Common myeloid progenitor, CD34-positive (primary cell): ENCODE measurements at regions not wholly inside any gene's neighbourhood (a gene's known extent, or its start where the extent isn't known, plus 50 kb on each side); places are given as distances from the start of the nearest gene placed in this dataset.

Experiments
- CTCF ChIA-PET: fragments of 350-600 bp; sonication (Branson Sonifier 250); formaldehyde crosslinking; loops from one replicate; lab custom pipeline; 2021; ENCODE audit warnings: antibody characterized with exemption; lab: Charles Lee
- POLR2A ChIA-PET: fragments of 350-600 bp; sonication (Branson Sonifier 250); formaldehyde crosslinking; loops from one replicate; lab custom pipeline; 2021; ENCODE audit warnings: antibody characterized with exemption; lab: Charles Lee
- DNase-seq, 3 donors: peaks; one replicate each; pipeline versions ENCODE4 v3.0.0 to v3.0.0-alpha.2; 2013
- H3K27ac ChIP-seq, 2 experiments: 1 replicate in 1 of 2; 2 replicates in 1 of 2; pipeline ENCODE4 v1.7.0; 2013; ENCODE audit warnings: inconsistent platforms in 2 of 2, low read length in 2 of 2, mild to moderate bottlenecking in 2 of 2, low read depth in 1 of 2, moderate library complexity in 1 of 2; ENCODE audit not compliant: severe bottlenecking in 2 of 2, insufficient read depth in 1 of 2, poor library complexity in 1 of 2
- H3K27me3 ChIP-seq, 5 experiments: replicated peaks in 2 of 5; 1 replicate in 3 of 5; 2 replicates in 2 of 5; pipeline versions ENCODE4 v1.6.1 to v1.7.0; 2013; ENCODE audit warnings: low read length in 4 of 5, mild to moderate bottlenecking in 2 of 5, moderate library complexity in 2 of 5, inconsistent platforms in 1 of 5; ENCODE audit not compliant: insufficient read depth in 5 of 5, control insufficient read depth in 4 of 5
- H3K36me3 ChIP-seq, 4 experiments: 1 replicate in 2 of 4; 2 replicates in 2 of 4; pipeline versions ENCODE4 v1.6.1 to v1.7.0; 2013; ENCODE audit warnings: low read length in 3 of 4, control low read depth in 1 of 4, mild to moderate bottlenecking in 1 of 4; ENCODE audit not compliant: control insufficient read depth in 4 of 4, insufficient read depth in 4 of 4
- H3K4me1 ChIP-seq, 4 experiments: 1 replicate in 3 of 4; 2 replicates in 1 of 4; pipeline versions ENCODE4 v1.6.1 to v1.7.1; 2013; ENCODE audit warnings: low read length in 3 of 4, mild to moderate bottlenecking in 3 of 4, control low read depth in 1 of 4, inconsistent platforms in 1 of 4, moderate library complexity in 1 of 4; ENCODE audit not compliant: control insufficient read depth in 4 of 4, insufficient read depth in 4 of 4; ENCODE audit errors: control extremely low read depth in 1 of 4
- H3K4me3 ChIP-seq, 7 experiments: 1 replicate in 4 of 7; 2 replicates in 3 of 7; pipeline versions ENCODE4 v1.5.1 to v1.7.0; 2013; ENCODE audit warnings: mild to moderate bottlenecking in 7 of 7, low read length in 6 of 7, moderate library complexity in 6 of 7, inconsistent platforms in 2 of 7, low read depth in 2 of 7, control low read depth in 1 of 7; ENCODE audit not compliant: insufficient read depth in 4 of 7, control insufficient read depth in 1 of 7; ENCODE audit errors: extremely low read depth in 1 of 7
- H3K9me3 ChIP-seq, 5 experiments: 1 replicate in 4 of 5; 2 replicates in 1 of 5; pipeline versions ENCODE4 v1.6.1 to v1.7.1; 2013; ENCODE audit warnings: low read length in 4 of 5, mild to moderate bottlenecking in 2 of 5, inconsistent platforms in 1 of 5, low read depth in 1 of 5, moderate library complexity in 1 of 5; ENCODE audit not compliant: control insufficient read depth in 4 of 5, insufficient read depth in 2 of 5; ENCODE audit errors: control extremely low read depth in 1 of 5
- WGBS: methylation state at CpG from one replicate; pipeline ENCODE4 v1.1.5; 2013; ENCODE audit not compliant: insufficient coverage; 5-methylcytosine and 5-hydroxymethylcytosine counted together

DNA sequence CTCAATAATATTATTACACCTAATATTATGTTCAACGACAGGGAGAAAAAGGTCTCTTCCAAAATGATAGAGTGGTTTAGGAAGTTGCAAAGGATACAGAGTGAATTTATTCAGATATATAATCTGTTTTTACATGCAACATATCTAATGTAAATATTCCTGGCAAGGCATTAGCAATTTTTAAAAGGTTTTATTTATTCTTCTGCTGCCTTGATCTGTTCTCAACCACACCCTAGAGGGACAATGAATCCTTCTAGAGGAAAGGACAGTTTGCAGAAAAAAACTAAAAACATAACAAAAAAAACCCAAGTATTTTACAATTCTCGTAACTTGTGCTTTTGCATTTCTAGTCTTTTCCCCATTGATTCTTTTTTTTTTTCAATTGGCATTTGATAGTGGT is 459.6 kb downstream of the KLF12 start:
- Histone ChIP-seq H3K27ac (no peak overlapping the region), H3K4me1 (no peaks in the 10 kb centered on the region), H3K36me3 (no peaks in the 10 kb centered on the region), H3K9me3 (no peaks in the 10 kb centered on the region), H3K4me3 (no peak overlapping the region), H3K27me3 (no peaks in the 10 kb centered on the region)
- no CpG with 5 or more reads among the region's 2 CpGs for WGBS
- no peak for DNase-seq
- ChIA-PET POLR2A (no interaction called here), CTCF (no interaction called here)

DNA sequence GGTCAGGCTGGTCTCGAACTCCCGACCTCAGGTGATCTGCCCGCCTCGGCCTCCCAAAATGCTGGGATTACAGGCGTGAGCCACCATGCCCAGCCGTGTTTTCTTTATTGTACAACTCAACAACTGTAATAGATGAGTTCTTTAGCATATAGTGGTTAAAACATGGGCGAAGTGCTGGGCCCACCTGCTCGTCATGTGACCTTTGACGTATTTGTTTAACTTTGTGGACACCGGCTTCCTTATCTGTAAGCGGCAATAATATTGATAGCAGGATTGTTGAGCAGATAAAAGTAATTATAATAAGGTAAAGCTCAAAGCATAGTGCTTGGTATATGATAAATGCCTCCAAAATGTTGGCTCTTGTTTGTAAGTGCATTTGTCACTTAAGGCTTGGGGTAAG is 460.3 kb downstream of the KLF12 start:
- no peak overlapping the region for H3K27ac ChIP-seq
- POLR2A ChIA-PET = no interaction called here
- no peaks in the 10 kb centered on the region for H3K36me3 ChIP-seq
- CTCF ChIA-PET = no interaction called here
- H3K4me1 ChIP-seq = no peaks in the 10 kb centered on the region
- no peaks in the 10 kb centered on the region for H3K9me3 ChIP-seq
- 98% methylated on average over 9 of the region's 11 CpGs for WGBS
- H3K4me3 ChIP-seq = no peak overlapping the region
- no peak for DNase-seq
- H3K27me3 ChIP-seq = no peaks in the 10 kb centered on the region

DNA sequence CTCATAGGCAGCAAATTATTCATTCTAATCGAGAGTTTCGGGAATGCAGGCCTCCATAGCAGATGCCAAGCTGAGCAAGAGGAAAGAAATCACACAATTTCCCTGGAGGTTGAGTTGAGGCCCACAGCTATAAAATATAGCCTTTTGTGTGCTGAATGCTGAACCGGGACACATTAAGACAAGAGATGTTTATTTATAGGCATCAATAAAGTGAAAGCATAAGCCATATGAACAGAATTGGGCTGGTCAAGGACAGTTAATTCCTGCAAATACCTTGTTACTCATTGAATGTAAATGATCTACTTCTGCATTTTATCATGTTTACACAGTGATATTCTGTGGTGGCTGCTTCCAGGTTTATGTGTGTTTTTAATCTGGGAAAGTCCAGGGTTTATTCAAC is 461.7 kb downstream of the KLF12 start:
- ChIA-PET CTCF (no interaction called here), POLR2A (interaction anchor here (0.5 kb wide), 1 partner anchor 800 kb away, joined by 3 read pairs; no protein-coding TSS in a partner anchor)
- H3K27me3 ChIP-seq = no peaks in the 10 kb centered on the region
- H3K9me3 ChIP-seq = no peaks in the 10 kb centered on the region
- no peak for DNase-seq
- 52% methylated on average over 3 of the region's 3 CpGs for WGBS
- no peak overlapping the region for H3K27ac ChIP-seq
- H3K36me3 ChIP-seq = no peaks in the 10 kb centered on the region
- no peaks in the 10 kb centered on the region for H3K4me1 ChIP-seq
- no peak overlapping the region for H3K4me3 ChIP-seq

DNA sequence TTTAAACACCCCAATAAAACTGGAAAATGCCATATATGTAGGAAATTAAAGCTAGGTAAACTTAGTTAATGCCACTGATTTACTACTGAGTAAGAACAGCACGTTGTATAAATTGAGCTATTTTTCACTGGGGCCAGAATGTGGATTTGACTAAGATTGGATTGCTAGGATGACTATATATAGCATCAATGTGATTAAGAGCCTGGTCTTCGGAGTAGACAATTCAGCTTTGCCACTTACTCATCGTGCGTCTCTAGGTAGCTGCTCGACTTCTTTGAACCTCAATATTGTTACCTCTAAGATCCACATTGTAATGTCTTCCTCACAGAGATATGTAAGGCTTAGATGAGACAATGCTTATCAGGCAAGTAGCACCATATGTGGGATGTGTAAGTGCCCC is 462.5 kb downstream of the KLF12 start:
- CTCF ChIA-PET = no interaction called here

DNA sequence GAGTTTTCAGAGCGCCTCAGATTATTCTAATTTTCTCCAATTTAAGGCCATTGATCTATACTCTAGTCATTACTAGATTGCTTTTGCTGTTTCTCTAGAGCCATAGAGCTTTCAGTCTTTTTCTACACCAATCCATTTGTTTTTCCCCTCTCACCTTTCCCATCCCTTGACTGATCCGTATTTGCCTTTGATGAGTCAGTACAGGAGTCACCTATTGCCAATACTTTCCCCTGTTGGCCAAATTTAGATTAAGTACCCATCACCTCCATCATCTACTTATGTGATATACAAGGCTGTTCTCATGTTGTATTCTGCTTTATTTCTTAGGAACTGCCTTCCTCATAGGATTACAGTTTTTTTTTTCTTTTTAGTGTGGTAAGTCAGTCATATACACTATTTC is 463.2 kb downstream of the KLF12 start:
- no peaks in the 10 kb centered on the region for H3K9me3 ChIP-seq
- no CpG with 5 or more reads among the region's 2 CpGs for WGBS
- no peak overlapping the region for H3K27ac ChIP-seq
- no peak overlapping the region for H3K4me3 ChIP-seq
- H3K36me3 ChIP-seq = no peaks in the 10 kb centered on the region
- H3K4me1 ChIP-seq = no peaks in the 10 kb centered on the region
- ChIA-PET CTCF (no interaction called here), POLR2A (no interaction called here)
- no peaks in the 10 kb centered on the region for H3K27me3 ChIP-seq
- DNase-seq = no peak

More for the DNA sequence above, 462.5 kb downstream of the KLF12 start:
- H3K4me1 ChIP-seq = no peaks in the 10 kb centered on the region
- H3K36me3 ChIP-seq = no peaks in the 10 kb centered on the region
- no peak for DNase-seq
- no peak overlapping the region for H3K4me3 ChIP-seq
- no peaks in the 10 kb centered on the region for H3K27me3 ChIP-seq
- no peaks in the 10 kb centered on the region for H3K9me3 ChIP-seq
- 90% methylated on average over 5 of the region's 5 CpGs for WGBS
- POLR2A ChIA-PET = no interaction called here
- H3K27ac ChIP-seq = no peak overlapping the region

DNA sequence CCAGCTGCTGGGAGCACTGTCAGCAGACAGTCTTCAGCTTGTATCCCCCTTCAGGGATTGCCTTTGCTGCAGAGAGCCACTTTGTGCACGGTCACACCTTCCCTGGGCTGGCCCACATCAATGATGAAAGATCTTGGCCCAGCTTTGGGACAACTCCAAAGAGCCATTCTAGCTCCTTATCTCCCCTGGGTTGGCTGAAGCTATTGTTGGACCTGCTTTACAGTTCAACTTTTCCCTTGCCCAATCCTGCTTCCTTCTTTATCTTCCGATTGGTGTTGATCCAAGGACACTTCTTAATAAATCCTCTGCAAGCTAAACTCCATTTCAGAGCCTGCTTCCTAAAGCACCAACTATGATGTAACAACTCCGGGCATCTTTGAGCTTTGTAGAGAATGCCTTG is 466.4 kb downstream of the KLF12 start:
- Histone ChIP-seq H3K36me3 (no peaks in the 10 kb centered on the region), H3K27ac (no peak overlapping the region), H3K27me3 (no peaks in the 10 kb centered on the region), H3K9me3 (no peaks in the 10 kb centered on the region), H3K4me1 (no peaks in the 10 kb centered on the region), H3K4me3 (no peak overlapping the region)
- CTCF ChIA-PET = no interaction called here
- DNase-seq = no peak
- POLR2A ChIA-PET = no interaction called here
- 100% methylated on average over 1 of the region's 3 CpGs for WGBS

DNA sequence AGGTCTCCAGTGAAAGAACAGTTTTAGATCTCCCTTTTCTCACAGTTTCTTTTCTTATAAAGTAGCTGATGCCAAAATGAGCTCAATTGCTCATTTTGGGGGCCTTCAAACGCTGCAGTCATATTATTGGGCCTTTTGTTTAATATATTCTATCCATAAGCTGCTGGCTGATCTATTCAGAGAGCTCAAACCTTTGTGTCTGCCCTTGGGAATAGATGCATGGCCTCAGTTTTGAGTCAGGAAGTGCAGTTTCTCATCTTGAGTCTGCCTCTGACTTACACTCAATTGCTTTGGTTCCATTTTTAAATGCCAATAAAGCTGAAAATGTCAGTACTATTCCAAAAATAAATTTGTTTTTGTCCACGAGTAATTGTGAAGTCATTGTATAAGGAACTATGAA is 468.9 kb downstream of the KLF12 start:
- no peak overlapping the region for H3K4me3 ChIP-seq
- 100% methylated on average over 2 of the region's 2 CpGs for WGBS
- no peaks in the 10 kb centered on the region for H3K36me3 ChIP-seq
- DNase-seq = no peak
- no peak overlapping the region for H3K27ac ChIP-seq
- no peaks in the 10 kb centered on the region for H3K27me3 ChIP-seq
- ChIA-PET POLR2A (no interaction called here), CTCF (no interaction called here)
- no peaks in the 10 kb centered on the region for H3K4me1 ChIP-seq
- peaks cover 0 to 1% (median 0%) of the 10 kb centered on the region in 5 experiments for H3K9me3 ChIP-seq
